Stimulated activated CD4-positive, alpha-beta T cell treated with anti-CD3 and anti-CD28 coated beads, Interleukin-1b, Interleukin-23, amount 100 ng/mL, for 1 hour (primary cell): ENCODE measurements at regions not wholly inside any gene's neighbourhood (a gene's known extent, or its start where the extent isn't known, plus 50 kb on each side); places are given as distances from the start of the nearest gene placed in this dataset.
"Not testable (repeated sequence)": the region's sequence is repeated elsewhere in the genome, so short reads cannot be mapped to it uniquely, and the experiment has no call there.

ENCODE experiments used
- DNase-seq, 2 donors: peaks; one replicate each; pipeline ENCODE4 v3.0.0-alpha.2; 2020; ENCODE audit warnings: low read depth in 2 of 2

- DNase-seq = not testable (repeated sequence)
Measured at GRCh38 chr22:25417826-25418225, 146.6 kb upstream of the GRK3 start.

GRCh38 chr22:25419247-25420113 is 145.0 kb upstream of the GRK3 start:
- DNase-seq = no peak

GRCh38 chr22:25420114-25420441 is 144.4 kb upstream of the GRK3 start:
- DNase-seq = not testable (repeated sequence)

- no peak for DNase-seq
Measured at GRCh38 chr22:25420471-25420924, 144.0 kb upstream of the GRK3 start.

DNA sequence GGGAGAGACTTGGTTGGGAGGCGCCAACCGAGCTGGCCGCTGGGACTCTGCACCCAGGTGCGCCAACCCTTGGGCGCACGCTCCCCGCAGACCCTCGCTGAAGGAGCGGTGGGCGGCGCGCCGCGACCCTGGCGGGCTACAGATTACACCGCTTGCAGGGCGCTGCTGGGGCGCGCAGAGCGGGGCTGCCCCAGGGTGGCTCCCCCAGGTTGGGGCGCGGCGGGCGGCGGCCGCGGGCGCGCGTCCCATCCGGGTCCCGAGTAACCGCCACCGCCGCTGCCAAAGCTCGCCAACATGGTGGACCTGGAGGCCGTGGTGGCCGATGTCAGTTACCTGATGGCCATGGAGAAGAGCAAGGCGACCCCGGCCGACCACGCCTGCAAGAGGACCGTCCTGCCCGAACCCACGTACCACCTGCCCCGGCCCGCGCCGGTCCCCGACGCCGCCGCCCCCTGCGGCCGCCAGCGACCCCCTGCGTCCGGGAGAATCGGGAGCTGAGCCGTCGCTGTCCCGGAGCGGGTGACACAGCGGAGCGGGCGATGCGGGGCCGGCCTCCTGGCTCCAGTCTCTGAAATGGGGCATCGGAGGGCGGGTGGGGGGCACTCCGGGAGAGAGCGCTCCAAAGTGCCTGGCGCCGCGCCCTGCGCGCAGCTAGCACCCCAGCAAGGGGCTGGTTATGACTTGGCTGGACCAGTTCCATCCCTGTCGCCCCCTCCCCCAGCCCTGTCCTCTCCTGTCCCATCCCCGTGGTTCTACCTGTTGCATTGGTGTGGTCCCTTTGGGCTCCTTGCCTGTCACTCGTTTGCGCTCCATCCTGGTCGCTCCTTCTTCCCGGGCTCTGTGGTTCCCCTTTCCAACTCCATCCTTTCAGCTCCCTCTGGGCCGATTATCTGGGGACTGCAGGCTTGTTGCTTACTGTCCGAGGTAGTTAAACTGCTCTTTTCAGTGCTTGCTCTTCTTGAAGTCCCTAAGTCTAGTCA is 143.3 kb upstream of the GRK3 start:
- no peak for DNase-seq

GRCh38 chr22:25426530-25427308 is 137.8 kb upstream of the GRK3 start:
- DNase-seq = not testable (repeated sequence)

DNA sequence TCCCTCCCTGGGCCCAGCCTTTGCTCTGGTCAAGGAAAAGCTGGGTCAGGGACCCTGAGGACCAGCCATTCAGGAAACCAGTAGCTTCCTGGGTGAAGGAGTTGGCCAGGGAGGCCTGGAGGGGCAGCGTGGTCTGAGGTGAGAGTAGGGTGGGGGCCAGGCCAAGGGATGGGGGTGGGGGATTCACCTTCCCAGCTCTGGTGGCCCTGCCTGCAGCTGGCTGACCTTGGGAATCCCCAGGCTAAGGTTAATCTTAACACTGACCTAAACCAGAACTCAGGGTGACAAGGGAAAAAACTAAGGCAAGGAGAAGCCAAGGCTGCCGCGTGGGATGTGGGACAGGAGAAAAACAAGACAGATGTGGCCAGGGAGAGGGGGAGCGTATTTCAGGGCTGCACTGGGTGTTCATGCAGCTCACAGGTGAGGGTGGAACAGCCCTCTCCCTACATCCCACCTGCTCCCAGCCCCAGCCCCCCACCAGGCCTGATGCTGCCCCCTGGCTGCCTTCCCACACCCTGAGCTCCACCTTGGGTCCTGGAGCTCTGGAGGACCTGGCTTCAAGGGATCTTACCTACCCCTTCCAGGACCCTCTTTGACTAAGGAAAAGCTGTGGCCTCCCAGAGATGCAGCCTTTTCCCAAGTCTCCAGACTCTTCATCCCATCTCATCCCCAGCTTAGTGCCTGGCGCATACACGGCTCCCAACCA is 132.7 kb upstream of the GRK3 start:
- DNase-seq = not testable (repeated sequence)

- not testable (repeated sequence) for DNase-seq
Measured at GRCh38 chr22:25433381-25433970, 131.0 kb upstream of the GRK3 start.

GRCh38 chr22:25437414-25438160 is 126.9 kb upstream of the GRK3 start:
- no peak for DNase-seq

DNA sequence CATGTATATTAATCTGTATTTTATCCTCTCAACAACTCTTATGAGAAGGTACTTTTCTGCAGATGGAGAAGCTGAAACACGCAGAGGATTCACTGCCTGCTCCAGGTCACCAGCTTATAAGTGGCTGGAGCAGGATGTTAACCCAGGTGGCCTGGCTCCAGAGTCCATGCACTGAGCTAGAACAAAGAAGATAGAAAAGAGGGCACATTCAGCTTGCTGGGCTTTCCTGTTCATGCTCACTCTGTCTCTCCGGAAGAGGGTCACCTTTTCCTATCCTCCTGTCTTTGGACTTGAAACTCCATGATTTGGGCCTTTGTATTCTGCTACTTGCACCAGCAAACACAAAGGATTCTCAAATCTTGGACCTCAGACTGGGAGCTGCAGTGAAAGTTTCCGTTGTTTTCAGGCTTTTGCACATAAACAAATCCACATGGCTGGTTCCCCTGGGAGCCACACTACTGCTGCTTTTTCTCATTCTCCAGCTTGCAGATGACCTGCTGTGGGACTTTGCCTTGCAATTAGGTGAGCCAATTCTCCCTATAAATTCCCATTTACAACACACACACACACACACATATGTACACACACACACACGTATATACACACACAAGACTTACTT is 117.3 kb upstream of the GRK3 start:
- no peak for DNase-seq

DNA sequence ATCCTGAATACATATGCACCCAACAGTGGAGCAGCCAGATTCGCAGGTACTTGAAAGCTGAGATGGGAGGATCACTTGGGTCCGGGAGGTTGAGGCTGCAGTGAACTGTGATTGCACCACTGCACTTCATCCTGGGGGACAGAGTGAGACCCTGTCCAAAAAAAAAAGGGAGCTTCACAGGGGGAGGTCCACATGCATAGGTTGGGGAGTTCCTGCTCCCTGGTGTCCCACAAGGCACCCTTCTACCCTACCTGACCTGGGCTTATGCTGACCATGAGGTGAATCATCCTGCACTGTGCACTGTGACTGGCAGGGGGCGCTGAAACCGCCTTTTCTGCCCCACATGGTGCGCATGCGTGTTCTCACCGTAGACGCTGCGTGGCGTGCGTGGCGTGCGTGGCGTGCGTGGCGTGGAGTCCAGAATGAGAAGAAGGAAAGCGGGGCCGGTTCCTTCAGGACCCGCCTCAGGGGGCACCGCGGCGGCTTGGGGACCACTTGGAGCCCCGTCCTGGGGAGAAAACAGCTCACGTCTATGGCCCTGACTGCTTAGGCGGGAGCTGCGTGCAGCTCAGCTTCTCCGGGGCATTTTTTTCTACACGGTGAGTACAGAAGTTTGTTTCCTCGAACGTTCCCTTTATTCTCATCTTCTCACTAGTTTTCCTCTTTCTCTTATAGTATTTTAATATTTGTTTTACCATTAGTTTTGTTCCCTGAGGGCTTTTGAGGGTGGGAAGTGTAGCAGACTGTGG is 116.6 kb upstream of the GRK3 start:
- peak; percentile 78 to 84 for DNase-seq

DNA sequence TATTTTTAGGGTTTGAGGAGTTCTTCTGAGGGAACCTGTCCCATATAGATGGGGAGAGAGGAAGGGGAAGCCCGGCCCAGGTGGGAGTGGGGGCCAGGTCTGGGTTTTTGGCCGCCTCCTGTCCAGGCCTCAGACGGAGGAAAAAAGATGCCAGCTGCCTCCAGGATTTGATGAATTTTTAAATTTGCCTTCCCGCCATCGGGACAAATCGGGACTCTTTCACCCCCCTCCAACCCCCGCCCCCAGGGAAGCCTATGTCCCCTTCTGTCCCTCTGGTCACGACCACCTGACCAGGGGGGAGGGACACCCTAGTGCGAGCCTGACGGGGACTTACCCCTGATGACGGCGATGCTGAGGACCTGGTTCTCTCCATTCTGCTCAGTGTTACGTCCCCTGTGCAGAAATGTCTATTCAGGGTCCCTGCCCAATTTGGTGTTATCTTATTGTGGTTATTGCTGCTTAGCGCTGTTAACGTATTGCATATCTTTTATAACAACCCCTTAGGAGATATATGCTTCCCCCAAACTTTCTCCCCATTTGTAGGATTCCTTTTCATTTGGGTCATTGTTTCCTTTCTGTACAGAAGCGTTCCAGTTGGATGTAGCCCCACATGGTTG is 115.9 kb upstream of the GRK3 start:
- DNase-seq = no peak

DNA sequence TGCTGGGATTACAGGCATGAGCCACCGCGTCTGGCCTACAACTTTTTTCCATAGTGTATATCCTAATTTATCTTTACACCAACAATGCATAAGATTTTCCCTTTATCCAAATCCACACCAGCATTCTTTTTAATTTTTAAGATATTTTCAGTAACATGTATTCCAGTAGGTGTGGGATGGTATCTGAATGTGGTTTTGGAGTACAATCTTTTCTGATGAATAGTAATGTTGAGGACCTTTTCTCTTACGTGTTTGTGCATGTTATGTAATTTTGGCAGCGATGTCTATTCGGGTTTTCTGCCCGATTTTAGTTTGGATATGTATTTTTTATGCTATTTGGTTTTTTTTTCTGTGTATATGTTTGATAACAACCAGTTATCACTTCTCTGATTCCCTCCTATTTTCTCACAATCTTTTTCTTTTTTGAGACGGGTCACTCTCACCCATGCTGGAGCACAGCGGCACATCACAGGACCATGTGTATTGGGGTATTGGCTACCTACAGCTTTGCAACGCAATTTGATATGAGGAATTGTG is 114.6 kb upstream of the GRK3 start:
- no peak for DNase-seq

DNA sequence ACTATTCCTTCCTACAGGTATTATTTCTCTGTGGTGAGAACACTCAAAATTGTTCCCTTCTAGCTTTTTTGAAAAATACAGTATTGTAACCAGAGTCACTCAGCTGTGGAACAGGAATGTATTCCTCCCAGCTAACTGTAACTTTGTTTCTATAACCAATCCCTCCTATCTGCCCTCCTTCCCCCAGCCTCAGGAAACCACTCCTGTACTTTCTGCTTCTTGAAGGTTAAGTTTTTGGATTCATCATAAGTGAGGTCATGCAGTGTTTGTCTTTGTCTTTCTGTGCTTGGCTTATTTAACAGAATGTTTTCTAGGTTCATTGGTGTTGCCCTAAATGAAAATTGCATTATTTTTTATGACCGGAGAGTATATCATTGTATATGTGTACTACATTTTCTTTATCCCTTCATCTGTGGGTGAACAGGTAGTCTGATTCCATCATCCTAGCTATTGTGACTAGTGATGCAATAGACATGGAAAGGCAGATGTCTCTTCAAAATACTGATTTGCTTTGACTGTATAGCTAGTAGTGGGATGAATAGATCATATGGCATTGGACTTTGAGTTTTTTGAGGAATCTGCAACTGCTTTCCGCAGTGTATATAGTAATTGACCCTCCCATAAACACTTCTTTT is 112.9 kb upstream of the GRK3 start:
- DNase-seq = no peak

GRCh38 chr22:25452116-25452700 is 112.3 kb upstream of the GRK3 start:
- no peak for DNase-seq

- no peak for DNase-seq
Measured at GRCh38 chr22:25453058-25453457, 111.4 kb upstream of the GRK3 start.

DNA sequence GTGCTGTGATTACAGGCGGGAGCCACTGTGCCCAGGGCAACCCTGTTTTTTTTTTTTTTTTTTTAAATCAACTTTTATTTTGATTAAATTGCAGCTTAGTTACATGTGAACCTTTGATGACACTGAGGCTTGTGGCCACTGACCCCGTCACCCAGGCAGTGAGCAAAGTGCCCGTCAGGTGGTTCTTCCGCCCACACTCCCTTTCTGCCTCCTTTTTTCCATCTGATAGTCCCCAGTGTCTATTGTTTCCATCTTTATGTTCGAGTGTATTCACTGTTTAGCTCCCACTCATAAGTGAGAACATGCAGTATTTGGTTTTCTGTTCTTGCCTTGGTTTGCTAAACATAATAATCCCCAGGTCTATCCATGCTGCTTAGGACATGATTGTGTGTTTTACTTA is 110.9 kb upstream of the GRK3 start:
- DNase-seq = no peak
